SK-N-SH (cell line): ENCODE measurements at regions not wholly inside any gene's neighbourhood (a gene's known extent, or its start where the extent isn't known, plus 50 kb on each side); places are given as distances from the start of the nearest gene placed in this dataset.

Source experiments
- EP300 ChIP-seq, 2 experiments: IDR thresholded peaks; 2 replicates each; pipeline versions ENCODE4 v1.4.0 to v1.6.1; 2012; ENCODE audit warnings: borderline replicate concordance in 1 of 2, low read depth in 1 of 2, low read length in 1 of 2
- MEF2A ChIP-seq: IDR thresholded peaks from 2 replicates; pipeline ENCODE4 v1.4.0; 2012; ENCODE audit warnings: low read depth, borderline replicate concordance
- POLR2AphosphoS5 ChIP-seq: IDR thresholded peaks from 2 replicates; pipeline ENCODE4 v1.6.1; 2012; ENCODE audit warnings: low read depth, low read length
- SIN3A ChIP-seq: IDR thresholded peaks from 2 replicates; pipeline ENCODE4 v1.6.1; 2012; ENCODE audit warnings: low read depth, mild to moderate bottlenecking, low read length, moderate library complexity, borderline replicate concordance
- TAF1 ChIP-seq: IDR thresholded peaks from 2 replicates; pipeline ENCODE4 v1.6.1; 2012; ENCODE audit warnings: low read depth, mild to moderate bottlenecking, low read length, moderate library complexity, borderline replicate concordance
- TCF12 ChIP-seq: IDR thresholded peaks from 2 replicates; pipeline ENCODE4 v1.4.0; 2012
- YY1 ChIP-seq: IDR thresholded peaks from 2 replicates; pipeline ENCODE4 v1.4.0; 2012; ENCODE audit warnings: low read depth, mild to moderate bottlenecking
- TF ChIP-seq, protein P1 (sequence below): fragments of 200-600 bp; sonication (generic); IDR thresholded peaks from 2 replicates; pipeline ENCODE4 v1.6.1; 2017; ENCODE audit warnings: antibody characterized with exemption, mild to moderate bottlenecking, moderate library complexity
- TF ChIP-seq, protein P2 (sequence below): IDR thresholded peaks from 2 replicates; pipeline ENCODE4 v1.4.0; 2012; ENCODE audit warnings: low read depth
- TF ChIP-seq, protein P3 (sequence below): IDR thresholded peaks from 2 replicates; pipeline ENCODE4 v1.4.0; 2012; ENCODE audit warnings: low read depth, borderline replicate concordance
- TF ChIP-seq, protein P4 (sequence below): IDR thresholded peaks from 2 replicates; pipeline ENCODE4 v1.6.1; 2012; ENCODE audit warnings: mild to moderate bottlenecking, low read depth, low read length, moderate library complexity

GRCh38 chr18:30743033-30743432 is 299.5 kb downstream of the DSC3 start:
- TF ChIP-seq TAF1 (no peak), YY1 (no peak), POLR2AphosphoS5 (no peak), EP300 (IDR thresholded peaks at IDR 0.05; ENCODE audit: borderline replicate concordance in 1 of 2, low read depth in 1 of 2, low read length in 1 of 2) (no peak), SIN3A (no peak), MEF2A (no peak), TCF12 (no peak)
- TF ChIP-seq, protein P1, sequence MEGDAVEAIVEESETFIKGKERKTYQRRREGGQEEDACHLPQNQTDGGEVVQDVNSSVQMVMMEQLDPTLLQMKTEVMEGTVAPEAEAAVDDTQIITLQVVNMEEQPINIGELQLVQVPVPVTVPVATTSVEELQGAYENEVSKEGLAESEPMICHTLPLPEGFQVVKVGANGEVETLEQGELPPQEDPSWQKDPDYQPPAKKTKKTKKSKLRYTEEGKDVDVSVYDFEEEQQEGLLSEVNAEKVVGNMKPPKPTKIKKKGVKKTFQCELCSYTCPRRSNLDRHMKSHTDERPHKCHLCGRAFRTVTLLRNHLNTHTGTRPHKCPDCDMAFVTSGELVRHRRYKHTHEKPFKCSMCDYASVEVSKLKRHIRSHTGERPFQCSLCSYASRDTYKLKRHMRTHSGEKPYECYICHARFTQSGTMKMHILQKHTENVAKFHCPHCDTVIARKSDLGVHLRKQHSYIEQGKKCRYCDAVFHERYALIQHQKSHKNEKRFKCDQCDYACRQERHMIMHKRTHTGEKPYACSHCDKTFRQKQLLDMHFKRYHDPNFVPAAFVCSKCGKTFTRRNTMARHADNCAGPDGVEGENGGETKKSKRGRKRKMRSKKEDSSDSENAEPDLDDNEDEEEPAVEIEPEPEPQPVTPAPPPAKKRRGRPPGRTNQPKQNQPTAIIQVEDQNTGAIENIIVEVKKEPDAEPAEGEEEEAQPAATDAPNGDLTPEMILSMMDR, result no peak
- TF ChIP-seq, protein P2, sequence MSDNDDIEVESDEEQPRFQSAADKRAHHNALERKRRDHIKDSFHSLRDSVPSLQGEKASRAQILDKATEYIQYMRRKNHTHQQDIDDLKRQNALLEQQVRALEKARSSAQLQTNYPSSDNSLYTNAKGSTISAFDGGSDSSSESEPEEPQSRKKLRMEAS, result no peak
- TF ChIP-seq, protein P3, sequence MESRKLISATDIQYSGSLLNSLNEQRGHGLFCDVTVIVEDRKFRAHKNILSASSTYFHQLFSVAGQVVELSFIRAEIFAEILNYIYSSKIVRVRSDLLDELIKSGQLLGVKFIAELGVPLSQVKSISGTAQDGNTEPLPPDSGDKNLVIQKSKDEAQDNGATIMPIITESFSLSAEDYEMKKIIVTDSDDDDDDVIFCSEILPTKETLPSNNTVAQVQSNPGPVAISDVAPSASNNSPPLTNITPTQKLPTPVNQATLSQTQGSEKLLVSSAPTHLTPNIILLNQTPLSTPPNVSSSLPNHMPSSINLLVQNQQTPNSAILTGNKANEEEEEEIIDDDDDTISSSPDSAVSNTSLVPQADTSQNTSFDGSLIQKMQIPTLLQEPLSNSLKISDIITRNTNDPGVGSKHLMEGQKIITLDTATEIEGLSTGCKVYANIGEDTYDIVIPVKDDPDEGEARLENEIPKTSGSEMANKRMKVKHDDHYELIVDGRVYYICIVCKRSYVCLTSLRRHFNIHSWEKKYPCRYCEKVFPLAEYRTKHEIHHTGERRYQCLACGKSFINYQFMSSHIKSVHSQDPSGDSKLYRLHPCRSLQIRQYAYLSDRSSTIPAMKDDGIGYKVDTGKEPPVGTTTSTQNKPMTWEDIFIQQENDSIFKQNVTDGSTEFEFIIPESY, result no peak
- TF ChIP-seq, protein P4, sequence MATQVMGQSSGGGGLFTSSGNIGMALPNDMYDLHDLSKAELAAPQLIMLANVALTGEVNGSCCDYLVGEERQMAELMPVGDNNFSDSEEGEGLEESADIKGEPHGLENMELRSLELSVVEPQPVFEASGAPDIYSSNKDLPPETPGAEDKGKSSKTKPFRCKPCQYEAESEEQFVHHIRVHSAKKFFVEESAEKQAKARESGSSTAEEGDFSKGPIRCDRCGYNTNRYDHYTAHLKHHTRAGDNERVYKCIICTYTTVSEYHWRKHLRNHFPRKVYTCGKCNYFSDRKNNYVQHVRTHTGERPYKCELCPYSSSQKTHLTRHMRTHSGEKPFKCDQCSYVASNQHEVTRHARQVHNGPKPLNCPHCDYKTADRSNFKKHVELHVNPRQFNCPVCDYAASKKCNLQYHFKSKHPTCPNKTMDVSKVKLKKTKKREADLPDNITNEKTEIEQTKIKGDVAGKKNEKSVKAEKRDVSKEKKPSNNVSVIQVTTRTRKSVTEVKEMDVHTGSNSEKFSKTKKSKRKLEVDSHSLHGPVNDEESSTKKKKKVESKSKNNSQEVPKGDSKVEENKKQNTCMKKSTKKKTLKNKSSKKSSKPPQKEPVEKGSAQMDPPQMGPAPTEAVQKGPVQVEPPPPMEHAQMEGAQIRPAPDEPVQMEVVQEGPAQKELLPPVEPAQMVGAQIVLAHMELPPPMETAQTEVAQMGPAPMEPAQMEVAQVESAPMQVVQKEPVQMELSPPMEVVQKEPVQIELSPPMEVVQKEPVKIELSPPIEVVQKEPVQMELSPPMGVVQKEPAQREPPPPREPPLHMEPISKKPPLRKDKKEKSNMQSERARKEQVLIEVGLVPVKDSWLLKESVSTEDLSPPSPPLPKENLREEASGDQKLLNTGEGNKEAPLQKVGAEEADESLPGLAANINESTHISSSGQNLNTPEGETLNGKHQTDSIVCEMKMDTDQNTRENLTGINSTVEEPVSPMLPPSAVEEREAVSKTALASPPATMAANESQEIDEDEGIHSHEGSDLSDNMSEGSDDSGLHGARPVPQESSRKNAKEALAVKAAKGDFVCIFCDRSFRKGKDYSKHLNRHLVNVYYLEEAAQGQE, result no peak
